HG02870 (cell line): ENCODE measurements at regions not wholly inside any gene's neighbourhood (a gene's known extent, or its start where the extent isn't known, plus 50 kb on each side); places are given as distances from the start of the nearest gene placed in this dataset.

ENCODE experiments used
- ATAC-seq: cut with Tn5 transposase; IDR thresholded peaks from one replicate; pipeline ENCODE4 v1.9.1; 2021; ENCODE audit warnings: mild to moderate bottlenecking, moderate library complexity; ENCODE audit not compliant: unreplicated experiment

DNA sequence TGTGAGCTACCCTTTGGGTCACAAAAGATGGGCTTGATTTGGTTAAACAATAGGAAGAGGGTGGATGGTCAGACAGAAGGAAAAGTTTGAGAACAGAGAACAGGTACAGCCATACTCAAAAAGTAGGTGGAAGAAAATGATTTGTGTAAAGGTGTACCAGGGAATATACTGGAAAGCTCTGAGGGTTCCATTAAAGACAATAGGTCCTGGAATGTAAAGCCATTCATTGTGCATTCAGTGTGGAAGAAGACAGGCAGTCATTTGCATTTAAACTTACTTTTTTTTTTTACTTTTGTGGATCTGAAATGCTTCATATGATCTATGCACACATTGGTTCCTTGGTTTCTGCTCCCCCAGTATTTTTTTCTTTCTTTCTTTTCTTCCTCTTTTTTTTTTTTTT, 581.4 kb upstream of the PIK3C3 start:
- no peak for ATAC-seq

GRCh38 chr18:41372046-41372665, 582.9 kb upstream of the PIK3C3 start:
- ATAC-seq: no peak

- ATAC-seq: no peak
Measured at GRCh38 chr18:41371156-41372045, 583.6 kb upstream of the PIK3C3 start.

- ATAC-seq: no peak
Measured at GRCh38 chr18:41370740-41371139, 584.3 kb upstream of the PIK3C3 start.

DNA sequence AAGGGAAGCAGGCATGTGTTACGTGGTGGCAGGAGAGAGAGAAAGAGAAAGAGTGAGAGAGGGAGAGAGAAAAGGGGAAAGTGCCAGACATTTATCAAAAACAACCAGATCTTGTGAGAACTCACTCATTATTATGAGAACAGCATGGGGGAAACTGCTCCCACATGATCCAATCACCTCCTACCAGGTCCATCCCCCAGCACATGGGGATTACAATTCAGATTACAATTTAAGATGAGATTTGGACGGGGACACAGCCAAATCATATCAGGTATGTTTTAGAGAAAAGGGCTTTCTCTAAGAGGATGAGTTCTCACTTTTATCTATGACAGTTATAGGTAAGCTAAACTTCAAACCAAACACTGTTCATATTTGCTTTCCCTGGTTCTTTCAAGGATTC, 597.3 kb upstream of the PIK3C3 start:
- no peak for ATAC-seq

DNA sequence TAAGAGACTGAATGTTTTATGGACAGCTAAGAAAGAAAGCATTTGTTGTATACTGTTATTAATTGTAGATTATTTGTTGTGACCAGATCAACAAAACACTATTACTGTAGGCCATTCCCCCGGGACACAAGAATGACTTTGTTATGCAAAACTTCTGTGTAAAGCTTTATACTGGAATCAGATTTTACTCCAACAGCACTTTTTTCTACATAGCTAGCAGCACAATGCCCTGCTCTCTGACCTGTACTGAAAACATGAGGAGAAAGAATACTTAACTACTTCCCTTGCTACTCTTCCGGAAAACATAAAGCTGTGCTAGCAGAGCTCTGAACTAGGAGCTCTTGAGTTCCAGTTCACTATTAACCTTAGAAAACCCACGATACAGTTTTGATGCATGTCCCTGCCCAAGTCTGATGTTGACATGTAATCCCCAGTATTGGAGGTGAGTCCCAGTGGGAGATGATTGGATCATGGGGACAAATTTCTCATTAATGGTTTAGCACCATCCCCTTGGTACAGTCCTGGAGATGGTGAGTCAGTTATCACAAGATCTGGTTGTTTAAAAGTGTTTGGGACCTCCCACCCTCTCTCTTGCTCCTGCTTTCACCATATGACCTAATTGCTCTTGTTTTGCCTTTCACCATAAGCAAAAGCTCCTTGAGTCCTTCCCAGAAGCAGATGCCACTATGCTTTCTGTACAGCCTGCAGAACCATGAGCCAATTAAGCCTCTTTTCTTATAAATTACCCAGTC, 601.1 kb upstream of the PIK3C3 start:
- no peak for ATAC-seq

GRCh38 chr18:41351430-41351829, 603.6 kb upstream of the PIK3C3 start:
- ATAC-seq: no peak

DNA sequence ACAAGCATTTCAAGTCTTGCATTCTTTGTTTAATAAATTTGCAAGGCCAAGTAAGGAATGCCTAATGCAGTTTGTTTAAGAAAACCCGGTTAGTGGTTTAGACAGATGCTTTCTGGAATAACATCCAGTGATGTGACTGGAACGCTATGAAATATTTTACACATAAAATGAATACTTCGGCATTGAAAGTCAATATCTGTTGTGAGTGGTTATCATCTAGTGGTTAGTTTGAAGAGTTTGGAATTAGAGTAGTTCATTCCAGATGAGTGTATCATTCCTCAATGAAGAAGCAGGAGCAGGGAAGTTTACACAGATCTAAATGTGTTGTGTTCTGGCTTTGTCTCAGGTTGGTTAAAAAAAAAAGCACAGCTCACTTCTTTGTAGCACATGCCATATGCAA, 608.0 kb upstream of the PIK3C3 start:
- no peak for ATAC-seq

DNA sequence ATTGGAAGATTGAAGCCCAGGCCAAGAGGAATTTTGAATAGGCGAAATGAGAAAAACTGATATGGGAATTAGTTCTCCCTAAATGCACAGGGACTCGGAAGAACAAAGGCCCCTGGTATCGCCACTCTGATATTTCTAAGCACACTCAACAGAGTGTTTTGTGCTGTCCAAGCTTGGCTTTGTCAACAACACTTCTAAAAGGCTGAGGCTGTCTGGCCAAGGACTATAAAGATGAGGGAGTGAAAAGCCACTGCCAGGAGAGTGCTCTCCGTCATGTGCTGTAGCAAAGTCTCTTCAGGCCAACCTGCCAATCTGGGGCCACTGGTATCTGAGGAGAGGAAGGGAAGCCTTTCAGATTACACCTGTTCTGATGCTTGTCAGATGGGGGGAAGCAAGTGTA, 611.2 kb upstream of the PIK3C3 start:
- no peak for ATAC-seq

DNA sequence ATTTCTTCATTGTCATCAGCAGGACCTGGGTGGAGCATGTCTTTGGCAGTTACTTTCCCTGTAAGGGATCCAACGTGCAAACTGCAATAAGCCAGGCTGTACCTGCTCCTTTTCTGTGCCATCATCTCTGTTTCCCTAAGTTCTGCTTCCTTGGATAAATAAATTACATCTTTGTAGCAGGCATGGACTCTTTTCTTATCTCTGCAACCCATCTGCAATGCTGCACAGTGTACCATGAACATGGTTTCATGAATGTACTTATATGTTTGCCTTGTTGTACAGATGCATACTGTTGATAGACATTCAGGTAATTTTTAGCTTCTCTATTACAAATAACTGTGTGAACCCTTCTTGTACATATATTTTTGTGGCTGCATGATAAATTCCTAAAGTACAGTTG, 616.7 kb upstream of the PIK3C3 start:
- ATAC-seq: no peak

DNA sequence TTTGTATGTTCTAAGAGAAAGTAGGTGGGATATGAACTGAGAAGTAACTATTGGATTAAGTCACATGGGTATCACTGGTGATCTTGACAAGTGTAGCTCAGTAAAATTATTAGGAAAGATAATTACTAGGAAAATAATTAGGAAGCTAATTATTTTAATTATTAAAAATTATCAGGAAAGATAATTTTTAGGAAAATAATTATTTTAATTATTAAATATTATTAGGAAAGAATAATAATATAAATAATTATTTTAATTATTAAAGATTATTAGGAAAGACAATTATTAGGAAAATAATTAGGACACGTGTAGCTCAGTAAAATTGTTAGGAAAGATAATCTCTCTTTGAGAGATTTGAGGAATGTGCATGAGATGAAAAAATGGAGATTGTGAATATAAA, 623.4 kb upstream of the PIK3C3 start:
- no peak for ATAC-seq

GRCh38 chr18:41326311-41326710, 628.7 kb upstream of the PIK3C3 start:
- no peak for ATAC-seq

DNA sequence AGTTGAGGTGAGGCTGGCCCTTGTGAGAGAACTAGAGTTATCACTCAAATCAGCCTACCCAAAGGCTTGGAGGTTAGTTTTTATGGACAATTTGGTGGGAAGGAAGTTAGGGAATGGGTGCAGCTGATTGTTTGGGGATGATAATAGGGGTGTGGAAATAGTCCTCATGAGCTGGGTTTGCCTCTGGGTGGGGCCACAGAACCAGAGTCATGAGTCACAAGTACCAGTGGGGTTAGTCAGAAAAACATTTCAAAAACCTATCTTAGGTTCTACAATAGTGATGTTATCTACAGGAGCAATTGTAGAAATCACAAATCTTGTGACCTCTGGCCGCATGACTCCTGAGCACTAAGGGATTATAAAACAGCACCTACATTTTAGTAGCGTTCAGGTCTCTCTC, 630.1 kb upstream of the PIK3C3 start:
- no peak for ATAC-seq

- ATAC-seq: no peak
Measured at GRCh38 chr18:41324020-41324791, 630.8 kb upstream of the PIK3C3 start.

DNA sequence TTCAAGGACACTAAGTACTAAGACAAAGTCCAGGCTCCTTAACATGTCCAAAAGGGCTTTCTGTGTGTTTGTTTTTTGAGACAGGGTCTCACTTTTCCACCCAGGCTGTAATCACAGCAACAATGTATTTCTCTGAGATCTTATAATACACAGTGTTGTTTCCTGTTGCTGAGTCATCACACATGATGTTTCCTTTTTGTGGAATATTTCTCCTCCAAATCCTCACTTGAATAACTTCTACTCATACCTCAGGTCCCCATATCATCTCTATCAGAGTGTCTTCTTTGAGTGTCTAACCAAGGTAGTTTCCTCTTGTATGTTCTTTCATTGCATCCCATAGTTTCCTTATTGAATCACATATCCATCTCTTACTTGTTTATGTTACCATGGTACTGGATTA, 632.0 kb upstream of the PIK3C3 start:
- no peak for ATAC-seq

DNA sequence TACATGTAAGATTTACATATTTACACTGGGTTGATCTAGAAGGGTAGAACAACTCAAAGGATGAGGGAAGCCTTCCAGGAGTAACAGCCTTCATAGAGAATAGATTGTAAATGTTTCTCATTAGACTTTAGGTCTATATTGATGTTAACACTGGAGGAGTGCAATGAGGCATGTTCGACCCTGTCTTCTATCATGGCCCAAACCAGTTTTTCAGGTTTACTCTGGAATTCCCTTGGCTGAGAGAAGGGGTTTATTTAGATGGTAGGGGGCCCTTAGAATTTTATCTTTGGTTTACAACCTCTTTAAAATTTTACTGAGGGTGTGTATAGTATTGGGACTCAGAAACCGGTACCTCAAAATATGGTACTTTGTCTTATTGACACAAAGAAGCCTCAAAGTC, 634.9 kb upstream of the PIK3C3 start:
- ATAC-seq: no peak

- ATAC-seq: no peak
Measured at GRCh38 chr18:41315134-41315533, 639.9 kb upstream of the PIK3C3 start.

DNA sequence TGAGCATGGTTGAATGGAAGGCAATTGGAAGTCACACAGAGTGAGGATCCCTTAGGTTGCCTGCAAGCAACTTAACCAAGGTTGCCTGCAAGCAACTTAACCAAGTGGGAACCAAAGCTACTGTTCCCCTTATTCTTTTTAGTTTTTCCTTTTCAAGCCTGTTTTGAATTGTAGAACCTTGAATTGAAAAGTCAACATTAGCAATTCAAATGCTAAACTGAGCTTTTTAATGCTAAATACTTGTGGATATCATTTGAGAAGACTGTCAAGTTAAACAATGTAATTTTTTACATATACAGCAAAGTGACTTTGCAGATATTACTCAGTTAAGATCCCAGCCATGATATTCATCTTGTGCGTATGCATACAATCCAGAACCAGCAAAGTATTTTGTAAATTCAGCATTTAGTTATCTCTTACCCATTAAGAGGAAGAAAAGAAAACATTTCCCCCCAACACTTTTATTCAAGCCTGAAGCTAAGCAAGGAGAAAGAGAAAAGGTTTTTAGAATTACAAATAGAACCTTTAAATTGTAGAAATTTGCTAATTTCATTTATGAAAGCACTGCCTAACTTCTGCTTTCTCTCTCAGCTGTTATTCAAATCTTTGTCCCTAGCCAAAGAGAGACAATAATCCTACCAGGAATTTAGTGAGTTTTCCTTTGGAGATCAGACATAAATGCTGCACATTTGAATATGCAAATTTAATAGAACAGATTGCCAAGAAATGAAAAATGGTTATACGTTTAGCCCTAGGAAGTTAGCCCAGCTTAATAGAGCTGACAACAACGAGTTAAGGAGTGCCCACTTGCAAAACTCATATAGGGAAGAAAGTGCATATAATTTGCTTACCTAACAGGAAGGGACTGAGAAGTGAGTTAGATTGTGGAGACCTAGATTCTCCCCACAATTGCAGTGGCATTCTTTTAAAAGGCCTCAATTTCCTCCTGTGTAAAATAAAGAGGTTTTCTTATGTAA, 643.2 kb upstream of the PIK3C3 start:
- no peak for ATAC-seq

DNA sequence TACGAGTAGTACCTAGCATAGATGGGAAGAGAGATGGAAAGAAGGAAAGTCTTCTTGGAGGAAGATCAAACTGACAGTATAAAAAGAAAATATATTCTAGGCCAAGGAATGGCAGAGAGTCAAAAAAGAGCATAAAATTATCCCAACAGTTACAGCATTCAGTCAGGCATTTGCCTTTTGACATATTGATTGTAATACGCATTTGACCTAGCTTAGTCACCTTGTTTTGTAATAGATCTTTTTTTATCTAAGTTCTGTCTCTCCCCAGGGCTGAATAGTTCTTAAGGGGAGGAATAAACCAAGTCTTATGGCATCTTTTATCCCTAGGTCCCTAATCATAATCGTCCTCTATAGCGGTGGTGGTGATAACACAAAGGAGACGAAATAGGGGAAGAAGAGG, 657.3 kb upstream of the PIK3C3 start:
- ATAC-seq: no peak

- no peak for ATAC-seq
Measured at GRCh38 chr18:41269294-41269693, 685.7 kb upstream of the PIK3C3 start.
